ENCODE measurements at regions not wholly inside any gene's neighbourhood (a gene's known extent, or its start where the extent isn't known, plus 50 kb on each side); places are given as distances from the start of the nearest gene placed in this dataset.

- no peaks in the 10 kb centered on the region for H3K4me1 ChIP-seq (ENCODE audit: control insufficient read depth, insufficient read depth, low read length)
- H3K18ac ChIP-seq (ENCODE audit: low read depth, low read length) = no peak overlapping the region
- no peak for ATAC-seq (ENCODE audit: low read depth)
- no peak overlapping the region for H3K23ac ChIP-seq (ENCODE audit: low read depth, low read length)
- H3K4me3 ChIP-seq (ENCODE audit: insufficient read depth, low read depth, low read length) = no peak overlapping the region
- no peak overlapping the region for H3K4me2 ChIP-seq (ENCODE audit: low read depth, low read length)
- no peak overlapping the region for H2BK120ac ChIP-seq (ENCODE audit: low read depth, low read length)
- H2BK5ac ChIP-seq (ENCODE audit: low read depth, low read length, poor library complexity, severe bottlenecking) = no peak overlapping the region
- no peak overlapping the region for H3K56ac ChIP-seq (ENCODE audit: extremely low read depth, insufficient read depth, low read length)
- H3K14ac ChIP-seq (replicated peaks; ENCODE audit: low read depth, low read length) = no peak overlapping the region
- no peaks in the 10 kb centered on the region for H3K27me3 ChIP-seq (ENCODE audit: control insufficient read depth, insufficient read depth, low read length)
- H3K36me3 ChIP-seq (ENCODE audit: control insufficient read depth, insufficient read depth, low read length) = no peaks in the 10 kb centered on the region
- intact Hi-C loops (cut with micrococcal nuclease) (no loop called here), dilution Hi-C loops (cut with HindIII; ENCODE audit: low sequenced_read_pairs, unreplicated experiment) (no loop called here), in situ Hi-C loops (cut with MboI; ENCODE audit: low sequenced_read_pairs) (no loop called here)
- CTCF ChIA-PET = no interaction called here
- no peak overlapping the region for H3K27ac ChIP-seq (ENCODE audit: insufficient read depth, low read length)
- no peak overlapping the region for H3K4ac ChIP-seq (ENCODE audit: low read depth, low read length)
- H2AK9ac ChIP-seq (replicated peaks; ENCODE audit: low read depth, low read length, poor library complexity) = no peak overlapping the region
- no peak overlapping the region for H4K91ac ChIP-seq (ENCODE audit: insufficient read depth, low read depth, low read length)
- no peak overlapping the region for H4K8ac ChIP-seq (ENCODE audit: low read depth in 2 of 2, low read length in 2 of 2)
- no peaks in the 10 kb centered on the region for H4K20me1 ChIP-seq (ENCODE audit: insufficient read depth, low read length)
- DNase-seq = no peak
- H3K9ac ChIP-seq (ENCODE audit: low read depth, low read length) = no peak overlapping the region
- H3K9me3 ChIP-seq (ENCODE audit: control insufficient read depth, insufficient read depth, low read length) = no peaks in the 10 kb centered on the region
- no peak overlapping the region for H2AFZ ChIP-seq (replicated peaks; ENCODE audit: low read length, poor library complexity)
- no peak overlapping the region for H4K5ac ChIP-seq (ENCODE audit: low read depth, low read length)
- no peak overlapping the region for H2BK20ac ChIP-seq (ENCODE audit: low read depth, low read length)
- no peak overlapping the region for H2AK5ac ChIP-seq (ENCODE audit: low read depth, low read length)
- H3K9me1 ChIP-seq (ENCODE audit: insufficient read depth, low read length) = no peaks in the 10 kb centered on the region
- no peaks in the 10 kb centered on the region for H3K79me1 ChIP-seq (ENCODE audit: low read depth in 1 of 2, low read length in 2 of 2)
- no peak overlapping the region for H2BK15ac ChIP-seq (ENCODE audit: low read depth, low read length)
- POLR2A ChIA-PET (ENCODE audit: unreplicated experiment) = no interaction called here
- no CpG with 5 or more reads among the region's 3 CpGs for WGBS, 2 experiments (ENCODE audit: extremely low coverage in 2 of 2, insufficient read length in 1 of 2)
- no TSS peak for BruUV-seq (replicated peaks)
- TF ChIP-seq CEBPB (IDR thresholded peaks at IDR 0.05; ENCODE audit: low read depth, low read length) (no peak), CHD1 (IDR thresholded peaks at IDR 0.05; ENCODE audit: low read depth, low read length) (no peak), SMC3 (IDR thresholded peaks at IDR 0.05; ENCODE audit: low read depth, low read length) (no peak), MAFK (IDR thresholded peaks at IDR 0.05; ENCODE audit: low read depth, low read length) (no peak), NFE2L2 (IDR thresholded peaks at IDR 0.05; ENCODE audit: low read depth, low read length) (no peak), MXI1 (IDR thresholded peaks at IDR 0.05; ENCODE audit: borderline replicate concordance, low read depth, low read length) (no peak), RAD21 (IDR thresholded peaks at IDR 0.05; ENCODE audit: low read length) (no peak), FOS (IDR thresholded peaks at IDR 0.05; ENCODE audit: low read depth, low read length) (no peak), RCOR1 (IDR thresholded peaks at IDR 0.05; ENCODE audit: insufficient replicate concordance, low read length) (no peak), BHLHE40 (IDR thresholded peaks at IDR 0.05; ENCODE audit: low read depth, low read length) (no peak), MAZ (IDR thresholded peaks at IDR 0.05; ENCODE audit: borderline replicate concordance, low read depth, low read length) (no peak), RFX5 (IDR thresholded peaks at IDR 0.05; ENCODE audit: low read depth, low read length) (no peak), POLR2A (IDR thresholded peaks at IDR 0.05; ENCODE audit: low read depth, low read length) (no peak), ELK1 (IDR thresholded peaks at IDR 0.05; ENCODE audit: borderline replicate concordance, low read depth, low read length) (no peak), USF2 (IDR thresholded peaks at IDR 0.05; ENCODE audit: low read depth, low read length) (no peak), CTCF (conservative IDR thresholded peaks at IDR 0.05; ENCODE audit: low read depth, low read length) (no peak)
Observed at GRCh38 chr13:84873951-84874350, 925.3 kb downstream of the SLITRK6 start.

Measured in IMR-90 (cell line).